Activated CD4-positive, alpha-beta memory T cell treated with anti-CD3 and anti-CD28 coated beads for 36 hours (primary cell): ENCODE measurements at regions not wholly inside any gene's neighbourhood (a gene's known extent, or its start where the extent isn't known, plus 50 kb on each side); places are given as distances from the start of the nearest gene placed in this dataset.

Source experiments
- CTCF ChIA-PET: fragments of 350-600 bp; sonication (Branson Sonifier 250); formaldehyde crosslinking; loops from one replicate; lab custom pipeline; 2021; ENCODE audit warnings: antibody characterized with exemption, inconsistent platforms; lab: Charles Lee
- POLR2A ChIA-PET: fragments of 350-600 bp; sonication (Branson Sonifier 250); formaldehyde crosslinking; loops from one replicate; lab custom pipeline; 2021; ENCODE audit warnings: antibody characterized with exemption; lab: Charles Lee
- DNase-seq: peaks from one replicate; pipeline ENCODE4 v3.0.0-alpha.2; 2020
- H3K27ac Mint-ChIP-seq: one replicate; pipeline ENCODE4 v1.8.0; 2021; ENCODE audit warnings: mixed read lengths
- H3K27me3 Mint-ChIP-seq: one replicate; pipeline ENCODE4 v1.8.0; 2021; ENCODE audit warnings: mixed read lengths
- H3K36me3 Mint-ChIP-seq: one replicate; pipeline ENCODE4 v1.8.0; 2021; ENCODE audit warnings: mixed read lengths
- H3K4me1 Mint-ChIP-seq: one replicate; pipeline ENCODE4 v1.8.0; 2021; ENCODE audit warnings: low read depth, mixed read lengths
- H3K4me3 Mint-ChIP-seq: one replicate; pipeline ENCODE4 v1.8.0; 2021; ENCODE audit warnings: mild to moderate bottlenecking, mixed read lengths
- H3K9me3 Mint-ChIP-seq: one replicate; pipeline ENCODE4 v1.8.0; 2021; ENCODE audit warnings: mixed read lengths
- intact Hi-C: fragments of 100-400 bp; cut with micrococcal nuclease; formaldehyde crosslinking; loops from one replicate; pipeline ENCODE4 v1.15.1; 2023

- ChIA-PET POLR2A (no interaction called here), CTCF (interaction anchor here (1.0 to 2.7 kb wide), 3 partner anchors 157 to 237 kb away, joined by 3 to 9 read pairs (median 4); no protein-coding TSS in a partner anchor)
- DNase-seq: peak; percentile 83
- Mint-ChIP-seq H3K36me3 (no peaks in the 10 kb centered on the region), H3K9me3 (peaks cover 36% of the 10 kb centered on the region), H3K4me1 (peaks cover 2% of the 10 kb centered on the region), H3K27me3 (no peaks in the 10 kb centered on the region), H3K27ac (peak overlapping the region; percentile 55), H3K4me3 (peak overlapping the region; percentile 24)
- intact Hi-C loops: loop anchor here (10.0 kb wide), 1 partner anchor 237 kb away; no protein-coding TSS in a partner anchor
These were observed 138.1 kb upstream of the CHST15 start for GRCh38 chr10:124231168-124232155.

GRCh38 chr10:124230635-124231167, 137.3 kb upstream of the CHST15 start:
- Mint-ChIP-seq H3K36me3 (no peaks in the 10 kb centered on the region), H3K27ac (peak overlapping the region; percentile 55), H3K27me3 (no peaks in the 10 kb centered on the region), H3K4me1 (peaks cover 2% of the 10 kb centered on the region), H3K4me3 (peak overlapping the region; percentile 24), H3K9me3 (peaks cover 43% of the 10 kb centered on the region)
- intact Hi-C loops: loop anchor here (10.0 kb wide), 1 partner anchor 236 kb away; no protein-coding TSS in a partner anchor
- ChIA-PET POLR2A (no interaction called here), CTCF (interaction anchor here (1.0 to 2.7 kb wide), 2 partner anchors 158 to 236 kb away, joined by 4 to 9 read pairs; no protein-coding TSS in a partner anchor)
- no peak for DNase-seq

GRCh38 chr10:124229989-124230634, 136.7 kb upstream of the CHST15 start:
- peak overlapping the region; percentile 60 for H3K27ac Mint-ChIP-seq
- POLR2A ChIA-PET: no interaction called here
- peak overlapping the region; percentile 41 for H3K4me3 Mint-ChIP-seq

GRCh38 chr10:124229201-124229988, 136.0 kb upstream of the CHST15 start:
- no peaks in the 10 kb centered on the region for H3K27me3 Mint-ChIP-seq
- no peak for DNase-seq
- no peaks in the 10 kb centered on the region for H3K36me3 Mint-ChIP-seq
- H3K4me3 Mint-ChIP-seq: peak overlapping the region; percentile 41
- H3K4me1 Mint-ChIP-seq: peaks cover 2% of the 10 kb centered on the region
- peaks cover 44% of the 10 kb centered on the region for H3K9me3 Mint-ChIP-seq
- peak overlapping the region; percentile 60 for H3K27ac Mint-ChIP-seq
- intact Hi-C loops: loop anchor here (5.0 to 10.0 kb wide), 3 partner anchors 235 to 1842 kb away; partner anchors contain the start of genes EDRF1 and LHPP
- CTCF ChIA-PET: no interaction called here
- POLR2A ChIA-PET: no interaction called here

More at GRCh38 chr10:124229989-124230634, 136.7 kb upstream of the CHST15 start:
- Mint-ChIP-seq H3K27me3 (no peaks in the 10 kb centered on the region), H3K9me3 (peaks cover 44% of the 10 kb centered on the region), H3K4me1 (peaks cover 2% of the 10 kb centered on the region), H3K36me3 (no peaks in the 10 kb centered on the region)
- CTCF ChIA-PET: no interaction called here
- no peak for DNase-seq
- intact Hi-C loops: loop anchor here (5.0 to 10.0 kb wide), 4 partner anchors 235 to 1843 kb away; partner anchors contain the start of genes EDRF1 and LHPP

GRCh38 chr10:124228471-124228870, 135.1 kb upstream of the CHST15 start:
- H3K27ac Mint-ChIP-seq: peak overlapping the region; percentile 28
- no peak overlapping the region for H3K4me3 Mint-ChIP-seq
- POLR2A ChIA-PET: no interaction called here
- H3K4me1 Mint-ChIP-seq: peaks cover 2% of the 10 kb centered on the region
- no peaks in the 10 kb centered on the region for H3K27me3 Mint-ChIP-seq
- H3K9me3 Mint-ChIP-seq: peaks cover 44% of the 10 kb centered on the region
- no peaks in the 10 kb centered on the region for H3K36me3 Mint-ChIP-seq
- CTCF ChIA-PET: no interaction called here
- intact Hi-C loops: loop anchor here (5.0 to 10.0 kb wide), 3 partner anchors 236 to 1841 kb away; partner anchors contain the start of genes EDRF1 and LHPP
- DNase-seq: no peak

GRCh38 chr10:124227988-124228387, 134.6 kb upstream of the CHST15 start:
- Mint-ChIP-seq H3K27ac (peak overlapping the region; percentile 69), H3K27me3 (no peaks in the 10 kb centered on the region), H3K36me3 (no peaks in the 10 kb centered on the region), H3K9me3 (peaks cover 44% of the 10 kb centered on the region), H3K4me1 (peaks cover 2% of the 10 kb centered on the region), H3K4me3 (peak overlapping the region; percentile 41)
- POLR2A ChIA-PET: no interaction called here
- intact Hi-C loops: loop anchor here (5.0 to 10.0 kb wide), 3 partner anchors 237 to 1841 kb away; partner anchors contain the start of genes EDRF1 and LHPP
- DNase-seq: no peak
- CTCF ChIA-PET: no interaction called here

GRCh38 chr10:124227055-124227975, 133.9 kb upstream of the CHST15 start:
- no peak for DNase-seq
- Mint-ChIP-seq H3K27me3 (no peaks in the 10 kb centered on the region), H3K27ac (peak overlapping the region; percentile 69), H3K4me1 (peaks cover 2% of the 10 kb centered on the region), H3K4me3 (peak overlapping the region; percentile 41), H3K36me3 (no peaks in the 10 kb centered on the region), H3K9me3 (peaks cover 44% of the 10 kb centered on the region)
- intact Hi-C loops: loop anchor here (5.0 to 10.0 kb wide), 3 partner anchors 237 to 1840 kb away; partner anchors contain the start of genes EDRF1 and LHPP
- POLR2A ChIA-PET: no interaction called here
- CTCF ChIA-PET: no interaction called here

GRCh38 chr10:124226271-124227054, 133.1 kb upstream of the CHST15 start:
- H3K27ac Mint-ChIP-seq: peak overlapping the region; percentile 76
- intact Hi-C loops: loop anchor here (5.0 to 10.0 kb wide), 3 partner anchors 238 to 1839 kb away; partner anchors contain the start of genes EDRF1 and LHPP
- ChIA-PET CTCF (interaction anchor here (2.0 kb wide), 1 partner anchor 231 kb away, joined by 7 read pairs; no protein-coding TSS in a partner anchor), POLR2A (no interaction called here)
- H3K27me3 Mint-ChIP-seq: peaks cover 3% of the 10 kb centered on the region
- peaks cover 2% of the 10 kb centered on the region for H3K4me1 Mint-ChIP-seq
- H3K4me3 Mint-ChIP-seq: peak overlapping the region; percentile 44
- peaks cover 44% of the 10 kb centered on the region for H3K9me3 Mint-ChIP-seq
- no peak for DNase-seq
- H3K36me3 Mint-ChIP-seq: no peaks in the 10 kb centered on the region

GRCh38 chr10:124225467-124226270, 132.3 kb upstream of the CHST15 start:
- Mint-ChIP-seq H3K9me3 (peaks cover 39% of the 10 kb centered on the region), H3K27me3 (peaks cover 3% of the 10 kb centered on the region), H3K4me1 (peaks cover 2% of the 10 kb centered on the region), H3K27ac (peak overlapping the region; percentile 76), H3K36me3 (no peaks in the 10 kb centered on the region), H3K4me3 (peak overlapping the region; percentile 44)
- POLR2A ChIA-PET: no interaction called here
- intact Hi-C loops: loop anchor here (5.0 to 10.0 kb wide), 3 partner anchors 239 to 1838 kb away; partner anchors contain the start of genes EDRF1 and LHPP
- peak; percentile 68 for DNase-seq
- CTCF ChIA-PET: interaction anchor here (1.1 to 2.0 kb wide), 2 partner anchors 163 to 230 kb away, joined by 7 read pairs; no protein-coding TSS in a partner anchor
